Astrocyte (in vitro differentiated cells and primary cell): ENCODE measurements at regions not wholly inside any gene's neighbourhood (a gene's known extent, or its start where the extent isn't known, plus 50 kb on each side); places are given as distances from the start of the nearest gene placed in this dataset.
"Not testable (repeated sequence)": the region's sequence is repeated elsewhere in the genome, so short reads cannot be mapped to it uniquely, and the experiment has no call there.

Experiments used
- DNase-seq: peaks from one replicate; pipeline ENCODE4 v3.0.0-alpha.2; 2010; ENCODE audit warnings: low read depth
- FAIRE-seq: peaks from 2 replicates; lab custom pipeline; 2011; peaks lifted over from hg19 to GRCh38; lab: Jason Lieb, UNC
- H2AFZ ChIP-seq: 2 replicates; pipeline ENCODE4 v1.6.0; 2012; ENCODE audit warnings: low read depth, low read length, inconsistent platforms
- H3K27ac ChIP-seq: 2 replicates; pipeline ENCODE4 v1.5.1; 2011; ENCODE audit warnings: low read depth, low read length, inconsistent platforms
- H3K27me3 ChIP-seq: 2 replicates; pipeline ENCODE4 v1.6.0; 2011; ENCODE audit warnings: low read length, inconsistent platforms; ENCODE audit not compliant: insufficient read depth
- H3K36me3 ChIP-seq: 2 replicates; pipeline ENCODE4 v1.5.1; 2011; ENCODE audit warnings: low read length, inconsistent platforms; ENCODE audit not compliant: insufficient read depth
- H3K4me1 ChIP-seq: 2 replicates; pipeline ENCODE4 v1.5.1; 2011; ENCODE audit warnings: low read length, inconsistent platforms; ENCODE audit not compliant: insufficient read depth
- H3K4me2 ChIP-seq: 2 replicates; pipeline ENCODE4 v1.6.0; 2012; ENCODE audit warnings: low read length, inconsistent platforms
- H3K4me3 ChIP-seq: 2 replicates; pipeline ENCODE4 v1.5.1; 2011; ENCODE audit warnings: low read depth, mild to moderate bottlenecking, low read length, inconsistent platforms; ENCODE audit not compliant: insufficient read depth
- H3K79me2 ChIP-seq: 2 replicates; pipeline ENCODE4 v1.6.0; 2012; ENCODE audit warnings: mild to moderate bottlenecking, low read length, inconsistent platforms; ENCODE audit not compliant: insufficient read depth
- H3K9ac ChIP-seq: 2 replicates; pipeline ENCODE4 v1.6.0; 2012; ENCODE audit warnings: mild to moderate bottlenecking, low read length, inconsistent platforms
- H3K9me3 ChIP-seq: 2 replicates; pipeline ENCODE4 v1.5.1; 2012; ENCODE audit warnings: low read depth, mild to moderate bottlenecking, low read length, inconsistent platforms; ENCODE audit not compliant: insufficient read depth
- H4K20me1 ChIP-seq: 2 replicates; pipeline ENCODE4 v1.6.0; 2012; ENCODE audit warnings: low read length, inconsistent platforms; ENCODE audit not compliant: insufficient read depth
- H3K27ac Mint-ChIP-seq: one replicate; pipeline ENCODE4 v1.8.0; 2021; ENCODE audit warnings: mild to moderate bottlenecking, mixed read lengths; ENCODE audit not compliant: unreplicated experiment
- H3K27me3 Mint-ChIP-seq: one replicate; pipeline ENCODE4 v1.8.0; 2021; ENCODE audit warnings: low read depth, mixed read lengths; ENCODE audit not compliant: unreplicated experiment
- H3K36me3 Mint-ChIP-seq: one replicate; pipeline ENCODE4 v1.8.0; 2021; ENCODE audit warnings: low read depth, mixed read lengths; ENCODE audit not compliant: unreplicated experiment
- H3K4me1 Mint-ChIP-seq: one replicate; pipeline ENCODE4 v1.8.0; 2021; ENCODE audit warnings: low read depth, mixed read lengths; ENCODE audit not compliant: unreplicated experiment
- H3K4me3 Mint-ChIP-seq: one replicate; pipeline ENCODE4 v1.8.0; 2021; ENCODE audit warnings: mild to moderate bottlenecking, moderate library complexity, mixed read lengths; ENCODE audit not compliant: unreplicated experiment
- H3K9me3 Mint-ChIP-seq: one replicate; pipeline ENCODE4 v1.8.0; 2021; ENCODE audit warnings: mild to moderate bottlenecking, mixed read lengths; ENCODE audit not compliant: unreplicated experiment
- EZH2 ChIP-seq: IDR thresholded peaks from 2 replicates; pipeline ENCODE4 v1.6.1; 2012; ENCODE audit warnings: mild to moderate bottlenecking, low read length, inconsistent platforms; ENCODE audit not compliant: insufficient read depth
- TF ChIP-seq, protein P1 (sequence below): IDR thresholded peaks from 2 replicates; pipeline ENCODE4 v1.5.1; 2011; ENCODE audit warnings: low read depth, mild to moderate bottlenecking, inconsistent platforms, low read length, moderate library complexity; ENCODE audit not compliant: insufficient read depth

DNA sequence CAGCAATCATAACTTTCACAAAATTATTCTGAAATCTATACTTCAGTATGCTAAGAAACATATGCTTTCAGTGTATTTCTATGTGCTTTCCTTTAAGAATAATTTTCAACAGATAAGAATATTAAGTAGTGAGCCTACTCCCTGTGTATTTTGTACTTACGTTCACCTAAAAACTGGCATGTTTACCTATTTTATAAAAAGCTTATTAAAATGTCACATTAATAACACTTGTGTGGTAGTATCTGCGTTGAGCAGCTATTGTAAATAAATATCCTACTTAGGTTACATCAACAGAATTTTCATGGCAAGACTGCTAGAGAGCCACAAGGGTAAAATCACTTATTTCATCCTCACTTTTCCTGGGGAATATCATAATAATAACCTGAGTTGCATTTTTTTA, 113.4 kb upstream of the SLITRK5 start:
- H3K9me3 Mint-ChIP-seq, result peaks cover 2% of the 10 kb centered on the region
- Histone ChIP-seq H3K4me2 (no peak overlapping the region), H3K79me2 (no peaks in the 10 kb centered on the region), H4K20me1 (no peaks in the 10 kb centered on the region), H3K4me3 (no peak overlapping the region), H2AFZ (no peak overlapping the region), H3K9me3 (no peaks in the 10 kb centered on the region), H3K4me1 (no peaks in the 10 kb centered on the region), H3K27ac (no peak overlapping the region), H3K9ac (no peak overlapping the region), H3K27me3 (no peaks in the 10 kb centered on the region), H3K36me3 (no peaks in the 10 kb centered on the region)
- H3K36me3 Mint-ChIP-seq, result no peaks in the 10 kb centered on the region
- peaks cover 3% of the 10 kb centered on the region for H3K4me1 Mint-ChIP-seq
- no peak overlapping the region for H3K27ac Mint-ChIP-seq
- no peak overlapping the region for H3K4me3 Mint-ChIP-seq
- no peaks in the 10 kb centered on the region for H3K27me3 Mint-ChIP-seq
- FAIRE-seq, result no peak
- TF ChIP-seq, protein P1, sequence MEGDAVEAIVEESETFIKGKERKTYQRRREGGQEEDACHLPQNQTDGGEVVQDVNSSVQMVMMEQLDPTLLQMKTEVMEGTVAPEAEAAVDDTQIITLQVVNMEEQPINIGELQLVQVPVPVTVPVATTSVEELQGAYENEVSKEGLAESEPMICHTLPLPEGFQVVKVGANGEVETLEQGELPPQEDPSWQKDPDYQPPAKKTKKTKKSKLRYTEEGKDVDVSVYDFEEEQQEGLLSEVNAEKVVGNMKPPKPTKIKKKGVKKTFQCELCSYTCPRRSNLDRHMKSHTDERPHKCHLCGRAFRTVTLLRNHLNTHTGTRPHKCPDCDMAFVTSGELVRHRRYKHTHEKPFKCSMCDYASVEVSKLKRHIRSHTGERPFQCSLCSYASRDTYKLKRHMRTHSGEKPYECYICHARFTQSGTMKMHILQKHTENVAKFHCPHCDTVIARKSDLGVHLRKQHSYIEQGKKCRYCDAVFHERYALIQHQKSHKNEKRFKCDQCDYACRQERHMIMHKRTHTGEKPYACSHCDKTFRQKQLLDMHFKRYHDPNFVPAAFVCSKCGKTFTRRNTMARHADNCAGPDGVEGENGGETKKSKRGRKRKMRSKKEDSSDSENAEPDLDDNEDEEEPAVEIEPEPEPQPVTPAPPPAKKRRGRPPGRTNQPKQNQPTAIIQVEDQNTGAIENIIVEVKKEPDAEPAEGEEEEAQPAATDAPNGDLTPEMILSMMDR, result no peak
- TF ChIP-seq EZH2, result no peak
- DNase-seq, result no peak

DNA sequence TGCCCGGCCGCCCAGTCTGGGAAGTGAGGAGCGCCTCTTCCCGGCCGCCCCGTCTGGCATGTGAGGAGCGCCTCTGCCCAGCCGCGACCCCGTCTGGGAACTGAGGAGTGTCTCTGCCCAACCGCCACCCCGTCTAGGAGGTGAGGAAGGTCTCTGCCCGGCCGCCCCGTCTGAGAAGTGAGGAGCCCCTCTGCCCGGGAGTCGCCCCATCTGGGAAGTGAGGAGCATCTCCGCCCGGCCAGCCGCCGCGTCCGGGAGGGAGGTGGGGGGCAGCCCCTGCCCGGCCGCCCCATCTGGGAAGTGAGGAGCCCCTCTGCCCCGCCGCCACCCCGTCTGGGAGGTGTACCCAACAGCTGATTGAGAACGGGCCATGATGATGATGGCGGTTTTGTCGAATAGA, 109.6 kb upstream of the SLITRK5 start:
- H3K27me3 Mint-ChIP-seq, H4K20me1 ChIP-seq, H3K36me3 ChIP-seq, H3K4me1 ChIP-seq, H3K4me3 Mint-ChIP-seq, H3K27ac ChIP-seq, H3K9me3 Mint-ChIP-seq, H3K4me1 Mint-ChIP-seq, H3K9ac ChIP-seq, FAIRE-seq, H2AFZ ChIP-seq, H3K79me2 ChIP-seq, DNase-seq, H3K4me3 ChIP-seq, H3K27ac Mint-ChIP-seq, H3K27me3 ChIP-seq, H3K9me3 ChIP-seq, H3K36me3 Mint-ChIP-seq, H3K4me2 ChIP-seq: not testable (repeated sequence)

DNA sequence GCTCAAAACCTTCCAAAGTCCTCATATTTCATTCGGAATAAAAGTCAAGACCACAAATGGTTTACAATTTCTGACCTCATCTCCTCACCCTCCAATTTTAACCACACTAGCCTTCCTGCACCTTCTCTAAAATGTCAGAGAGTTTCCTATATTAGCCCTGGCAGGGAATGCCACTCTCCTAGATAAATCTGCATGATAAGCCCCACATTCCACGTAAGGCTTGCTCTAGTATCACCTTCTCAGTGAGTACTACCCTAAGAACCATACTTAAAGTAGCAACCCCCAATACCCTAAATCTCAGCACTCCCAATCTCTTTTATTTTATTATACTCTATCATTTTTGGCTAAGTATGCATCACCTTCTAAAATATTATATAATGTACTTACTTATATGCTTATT, 100.5 kb upstream of the SLITRK5 start:
- TF ChIP-seq, protein P1, result no peak
- no peak for TF ChIP-seq EZH2
- H3K36me3 Mint-ChIP-seq, result no peaks in the 10 kb centered on the region
- FAIRE-seq (no peak), DNase-seq (no peak)
- no peak overlapping the region for H3K27ac Mint-ChIP-seq
- Histone ChIP-seq H3K4me2 (no peak overlapping the region), H3K4me3 (no peak overlapping the region), H3K79me2 (no peaks in the 10 kb centered on the region), H4K20me1 (no peaks in the 10 kb centered on the region), H3K4me1 (no peaks in the 10 kb centered on the region), H3K36me3 (no peaks in the 10 kb centered on the region), H3K27ac (no peak overlapping the region), H3K9me3 (no peaks in the 10 kb centered on the region), H3K9ac (no peak overlapping the region), H3K27me3 (no peaks in the 10 kb centered on the region), H2AFZ (no peak overlapping the region)
- H3K4me1 Mint-ChIP-seq, result peaks cover 6% of the 10 kb centered on the region
- H3K4me3 Mint-ChIP-seq, result no peak overlapping the region
- no peaks in the 10 kb centered on the region for H3K27me3 Mint-ChIP-seq
- no peaks in the 10 kb centered on the region for H3K9me3 Mint-ChIP-seq
